Peyer's patch (tissue), 4 donors: ENCODE measurements at regions not wholly inside any gene's neighbourhood (a gene's known extent, or its start where the extent isn't known, plus 50 kb on each side); places are given as distances from the start of the nearest gene placed in this dataset.

Source experiments
- POLR2A ChIP-seq, 2 donors: fragments of 450-650 bp; IDR thresholded peaks; one replicate each; pipeline ENCODE4 v1.5.1; 2017; ENCODE audit warnings: antibody characterized with exemption in 2 of 2, mild to moderate bottlenecking in 2 of 2, moderate library complexity in 2 of 2
- TF ChIP-seq, protein P1 (sequence below), 6 experiments: fragments of 450-650 bp in 4 of 6; fragments of 200-600 bp in 2 of 6; sonication (generic) in 1 of 6; IDR thresholded peaks; one replicate each; pipeline ENCODE4 v1.5.1; 2017 to 2019; ENCODE audit warnings: antibody characterized with exemption in 6 of 6, mild to moderate bottlenecking in 3 of 6, moderate library complexity in 1 of 6

DNA sequence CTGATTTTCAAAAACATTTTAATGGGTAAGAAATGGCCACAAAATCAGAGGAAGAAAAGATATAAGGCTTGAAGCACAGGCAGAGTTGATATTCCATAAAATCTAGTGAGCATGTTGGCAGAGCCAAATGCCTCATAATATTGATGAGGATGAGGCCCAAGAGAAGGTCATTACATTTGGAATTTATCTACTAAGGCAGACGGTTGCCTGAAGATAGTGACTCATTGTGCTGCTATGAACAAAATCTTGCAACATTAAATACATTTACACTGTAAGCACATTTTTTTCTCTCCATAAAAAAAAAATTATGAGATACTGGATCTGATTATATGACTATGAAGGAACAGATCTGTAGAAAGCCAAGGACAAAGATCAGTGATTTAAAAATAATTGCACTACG, 881.4 kb upstream of the CHORDC1 start:
- TF ChIP-seq, protein P1, sequence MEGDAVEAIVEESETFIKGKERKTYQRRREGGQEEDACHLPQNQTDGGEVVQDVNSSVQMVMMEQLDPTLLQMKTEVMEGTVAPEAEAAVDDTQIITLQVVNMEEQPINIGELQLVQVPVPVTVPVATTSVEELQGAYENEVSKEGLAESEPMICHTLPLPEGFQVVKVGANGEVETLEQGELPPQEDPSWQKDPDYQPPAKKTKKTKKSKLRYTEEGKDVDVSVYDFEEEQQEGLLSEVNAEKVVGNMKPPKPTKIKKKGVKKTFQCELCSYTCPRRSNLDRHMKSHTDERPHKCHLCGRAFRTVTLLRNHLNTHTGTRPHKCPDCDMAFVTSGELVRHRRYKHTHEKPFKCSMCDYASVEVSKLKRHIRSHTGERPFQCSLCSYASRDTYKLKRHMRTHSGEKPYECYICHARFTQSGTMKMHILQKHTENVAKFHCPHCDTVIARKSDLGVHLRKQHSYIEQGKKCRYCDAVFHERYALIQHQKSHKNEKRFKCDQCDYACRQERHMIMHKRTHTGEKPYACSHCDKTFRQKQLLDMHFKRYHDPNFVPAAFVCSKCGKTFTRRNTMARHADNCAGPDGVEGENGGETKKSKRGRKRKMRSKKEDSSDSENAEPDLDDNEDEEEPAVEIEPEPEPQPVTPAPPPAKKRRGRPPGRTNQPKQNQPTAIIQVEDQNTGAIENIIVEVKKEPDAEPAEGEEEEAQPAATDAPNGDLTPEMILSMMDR (IDR thresholded peaks at IDR 0.05): no peak
- no peak for TF ChIP-seq POLR2A (IDR thresholded peaks at IDR 0.05)
